ENCODE measurements at regions not wholly inside any gene's neighbourhood (a gene's known extent, or its start where the extent isn't known, plus 50 kb on each side); places are given as distances from the start of the nearest gene placed in this dataset.
"Not testable (repeated sequence)": the region's sequence is repeated elsewhere in the genome, so short reads cannot be mapped to it uniquely, and the experiment has no call there.

GRCh38 chr10:118805146-118805545, 50.4 kb upstream of the CACUL1 start:
- CTCF ChIA-PET, result no interaction called here

DNA sequence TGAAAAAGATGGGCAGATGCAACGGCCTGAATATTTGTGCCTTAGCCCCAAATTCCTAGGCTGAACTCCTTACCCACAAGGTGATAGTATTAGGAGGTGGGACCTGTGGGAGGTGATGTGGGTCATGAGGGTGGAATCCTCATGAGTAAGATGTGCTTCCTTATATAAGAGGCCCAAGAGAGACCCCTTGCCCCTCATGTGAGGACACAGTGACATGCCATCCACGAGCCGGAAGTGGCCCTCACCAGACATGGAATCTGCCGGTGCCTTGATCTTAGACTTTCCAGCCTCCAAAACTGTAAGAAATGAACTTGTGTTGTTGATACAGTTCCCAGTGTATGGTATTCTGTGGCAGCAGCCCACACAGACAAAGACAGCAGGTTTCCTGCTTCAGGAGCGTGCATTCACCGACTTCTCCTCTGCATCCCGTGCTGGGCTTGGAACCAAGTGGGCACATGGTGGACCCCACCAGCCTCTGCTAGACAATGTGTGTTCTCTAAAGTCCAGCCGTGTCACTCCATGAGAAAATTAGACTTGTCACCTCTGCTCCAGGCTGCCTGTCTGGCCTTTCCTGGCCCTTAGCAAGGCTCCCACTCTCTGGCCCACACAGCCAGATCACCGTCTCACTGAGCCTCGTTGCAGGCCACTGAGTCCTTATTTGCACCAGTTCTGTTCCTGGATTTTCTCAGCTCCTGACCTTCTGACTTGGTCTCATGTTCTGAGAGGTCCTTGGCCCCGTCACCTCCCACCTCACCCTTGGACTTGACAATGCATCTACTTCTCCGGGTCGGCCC, 52.9 kb upstream of the CACUL1 start:
- CTCF ChIA-PET, result no interaction called here

More at GRCh38 chr10:118805146-118805545, 50.4 kb upstream of the CACUL1 start:
- Mint-ChIP-seq H3K9me3 (no peaks in the 10 kb centered on the region), H3K4me3 (no peak overlapping the region), H3K36me3 (no peaks in the 10 kb centered on the region), H3K27ac (no peak overlapping the region), H3K27me3 (peaks cover 18% of the 10 kb centered on the region), H3K4me1 (no peaks in the 10 kb centered on the region)
- DNase-seq, result no peak

GRCh38 chr10:118808601-118809356, 54.0 kb upstream of the CACUL1 start:
- Mint-ChIP-seq H3K4me1 (no peaks in the 10 kb centered on the region), H3K27me3 (peaks cover 14% of the 10 kb centered on the region), H3K4me3 (no peak overlapping the region), H3K27ac (no peak overlapping the region), H3K9me3 (no peaks in the 10 kb centered on the region), H3K36me3 (no peaks in the 10 kb centered on the region)
- CTCF ChIA-PET, result no interaction called here
- no peak for DNase-seq

More for the DNA sequence above, 52.9 kb upstream of the CACUL1 start:
- Mint-ChIP-seq H3K4me3 (no peak overlapping the region), H3K4me1 (no peaks in the 10 kb centered on the region), H3K9me3 (no peaks in the 10 kb centered on the region), H3K27ac (no peak overlapping the region), H3K27me3 (peaks cover 14% of the 10 kb centered on the region), H3K36me3 (no peaks in the 10 kb centered on the region)
- DNase-seq, result no peak

DNA sequence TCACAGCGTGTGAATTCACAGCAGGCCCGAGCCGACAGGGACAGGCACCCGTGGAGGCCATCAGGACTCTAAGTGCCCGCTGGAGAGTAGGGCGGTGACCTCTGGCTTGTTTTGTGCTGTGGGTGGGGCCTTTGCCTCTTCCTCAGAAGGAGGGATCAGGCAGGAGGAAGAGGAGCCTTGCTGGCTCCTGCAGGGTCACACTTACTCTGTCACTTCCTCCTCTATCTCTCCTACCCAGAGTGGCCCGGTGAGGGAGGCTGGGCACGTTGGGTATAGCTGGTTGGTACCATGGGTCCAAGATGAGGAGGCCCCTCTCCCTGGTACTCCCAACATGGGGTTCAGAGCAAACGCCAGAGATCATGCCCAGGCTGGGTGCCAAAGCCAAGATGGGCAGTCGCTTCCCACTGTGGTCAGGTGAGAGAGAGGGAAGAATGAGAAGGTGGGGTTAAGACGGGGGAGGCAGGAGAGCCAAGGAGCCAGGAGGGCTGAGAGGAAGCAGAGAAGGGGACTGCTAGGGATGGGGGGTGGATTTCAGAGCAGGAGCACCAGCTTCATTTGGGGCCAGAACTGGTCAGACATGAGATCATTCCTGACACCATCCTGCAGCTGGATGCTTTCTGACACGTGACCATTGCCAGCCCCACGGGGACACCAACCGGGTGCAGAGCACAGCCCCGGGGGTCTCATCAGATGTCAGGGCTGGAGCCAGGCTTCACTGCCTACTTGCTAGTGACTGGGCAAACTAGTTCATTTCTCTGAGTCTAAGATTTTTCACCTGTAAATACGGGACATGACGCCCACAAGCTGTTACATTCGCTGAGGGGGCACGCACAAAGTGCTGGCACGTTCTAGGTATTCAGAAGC, 54.8 kb upstream of the CACUL1 start:
- no peak for DNase-seq
- H3K27ac Mint-ChIP-seq, result no peak overlapping the region
- H3K4me1 Mint-ChIP-seq, result no peaks in the 10 kb centered on the region
- H3K36me3 Mint-ChIP-seq, result no peaks in the 10 kb centered on the region
- H3K4me3 Mint-ChIP-seq, result no peak overlapping the region
- CTCF ChIA-PET, result no interaction called here
- H3K27me3 Mint-ChIP-seq, result peaks cover 14% of the 10 kb centered on the region
- H3K9me3 Mint-ChIP-seq, result no peaks in the 10 kb centered on the region

DNA sequence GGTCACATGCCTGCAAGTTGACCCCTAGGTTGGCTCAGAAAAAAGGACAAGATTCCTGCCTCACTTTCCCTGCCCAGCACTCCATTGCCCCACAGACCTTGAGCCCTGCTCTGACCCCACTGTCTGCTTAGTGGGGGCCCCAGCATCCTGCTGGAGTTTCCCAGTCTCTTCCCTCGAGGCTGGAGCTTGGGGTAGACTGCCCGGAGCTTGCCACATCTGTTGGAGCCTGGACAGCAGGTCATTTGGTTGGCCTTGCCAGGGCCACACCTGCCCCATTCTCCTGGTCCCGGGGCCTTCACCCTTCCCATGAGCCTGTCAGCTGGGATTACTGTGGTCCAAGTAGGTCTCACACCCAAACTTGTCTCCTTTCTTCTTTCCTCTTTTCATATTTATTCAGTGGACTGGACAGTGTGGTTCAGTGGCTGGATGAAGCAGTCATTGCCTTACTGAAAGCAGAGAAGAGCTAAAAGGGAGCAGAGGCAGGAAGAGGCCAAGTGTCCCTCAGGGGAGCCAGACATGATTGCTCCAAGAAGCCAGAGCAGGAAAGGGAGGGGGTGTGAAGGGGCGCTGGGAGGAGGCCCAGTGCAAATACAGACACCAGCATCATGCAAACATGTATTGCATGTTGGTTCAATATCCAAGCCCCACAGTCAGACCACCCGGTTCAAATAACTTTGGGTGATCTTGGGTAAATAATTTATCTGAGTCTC, 56.2 kb upstream of the CACUL1 start:
- Mint-ChIP-seq H3K9me3 (no peaks in the 10 kb centered on the region), H3K27me3 (peaks cover 14% of the 10 kb centered on the region), H3K4me1 (no peaks in the 10 kb centered on the region), H3K4me3 (no peak overlapping the region), H3K36me3 (no peaks in the 10 kb centered on the region), H3K27ac (no peak overlapping the region)
- CTCF ChIA-PET, result no interaction called here
- DNase-seq, result no peak

DNA sequence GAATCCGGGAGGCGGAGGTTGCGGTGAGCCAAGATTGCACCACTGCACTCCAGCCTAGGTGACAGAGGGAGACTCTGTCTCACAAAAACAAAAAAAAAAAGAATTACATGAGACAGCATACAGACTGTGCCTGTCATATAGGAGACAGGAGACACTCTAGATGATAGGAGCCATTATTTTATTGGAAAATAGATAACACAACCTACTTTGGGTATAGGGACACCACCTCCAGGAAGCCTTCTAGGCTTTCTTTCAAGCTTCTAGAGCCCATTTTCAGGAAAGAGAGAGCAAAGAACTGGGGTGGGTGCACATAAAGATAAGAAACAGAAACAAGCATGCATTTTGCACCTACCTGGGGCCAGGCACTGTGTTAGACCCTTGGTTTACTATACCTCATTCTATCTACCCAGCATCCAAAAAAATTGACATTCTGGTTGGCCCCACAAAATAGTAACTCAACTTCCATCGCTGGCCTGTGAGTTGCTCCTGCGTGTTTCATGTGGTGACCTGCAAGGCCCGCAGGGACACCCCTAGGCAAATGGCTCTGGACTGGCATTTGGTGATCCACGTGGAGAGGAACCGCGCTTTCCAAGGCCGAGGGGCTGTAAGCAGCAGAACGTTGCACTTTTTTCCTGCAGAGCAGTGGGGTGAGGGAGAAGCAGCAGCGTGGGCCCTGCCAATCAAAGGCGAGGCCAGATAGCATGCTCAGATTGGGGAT, 57.1 kb upstream of the CACUL1 start:
- no peak overlapping the region for H3K4me3 Mint-ChIP-seq
- H3K27me3 Mint-ChIP-seq, result peaks cover 14% of the 10 kb centered on the region
- H3K9me3 Mint-ChIP-seq, result no peaks in the 10 kb centered on the region
- no peaks in the 10 kb centered on the region for H3K36me3 Mint-ChIP-seq
- H3K4me1 Mint-ChIP-seq, result no peaks in the 10 kb centered on the region
- no peak for DNase-seq
- CTCF ChIA-PET, result no interaction called here
- H3K27ac Mint-ChIP-seq, result no peak overlapping the region

GRCh38 chr10:118812393-118812740, 57.6 kb upstream of the CACUL1 start:
- Mint-ChIP-seq H3K4me1 (no peaks in the 10 kb centered on the region), H3K36me3 (no peaks in the 10 kb centered on the region), H3K9me3 (no peaks in the 10 kb centered on the region), H3K27ac (no peak overlapping the region), H3K27me3 (peaks cover 14% of the 10 kb centered on the region), H3K4me3 (no peak overlapping the region)
- CTCF ChIA-PET, result no interaction called here
- DNase-seq, result no peak

- CTCF ChIA-PET, H3K4me1 Mint-ChIP-seq, DNase-seq, H3K9me3 Mint-ChIP-seq, H3K27ac Mint-ChIP-seq, H3K36me3 Mint-ChIP-seq, H3K4me3 Mint-ChIP-seq: not testable (repeated sequence)
- peaks cover 14% of the 10 kb centered on the region for H3K27me3 Mint-ChIP-seq
Observed at GRCh38 chr10:118813001-118813400, 58.2 kb upstream of the CACUL1 start.

DNA sequence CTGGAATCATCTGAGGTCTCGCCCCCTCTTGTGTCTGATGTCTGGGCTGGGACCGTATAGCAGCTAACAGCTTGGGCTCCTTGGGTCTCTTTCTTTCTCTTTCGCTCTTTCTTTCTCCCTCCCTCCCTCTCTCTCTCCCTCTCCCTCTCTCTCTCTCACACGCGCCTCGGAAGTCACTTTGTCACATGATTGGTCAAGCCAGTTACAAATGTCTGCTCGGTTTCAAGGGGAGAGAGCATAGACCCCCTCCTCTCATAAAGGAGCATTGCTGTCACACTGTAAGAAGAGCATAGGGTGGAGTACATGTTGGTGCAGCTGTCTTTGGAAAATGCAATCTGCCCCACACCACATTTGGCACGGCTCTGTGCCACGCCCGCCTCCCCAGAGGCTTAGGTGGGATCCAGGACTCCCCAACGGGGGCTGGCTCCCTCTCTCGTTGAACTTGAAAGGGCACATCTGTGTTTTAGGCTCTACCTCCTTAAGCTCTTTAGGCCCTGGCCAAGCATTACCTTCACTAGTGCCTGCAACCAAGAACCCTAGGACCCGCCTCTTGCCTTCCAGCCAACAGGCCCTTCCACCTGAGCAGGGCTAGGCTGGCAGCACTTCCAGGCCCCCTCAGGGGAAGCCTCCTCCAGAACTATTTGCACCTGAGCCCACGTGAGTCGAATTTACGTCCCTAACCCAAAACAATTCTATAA, 61.9 kb upstream of the CACUL1 start:
- peaks cover 6% of the 10 kb centered on the region for H3K27me3 Mint-ChIP-seq
- no peaks in the 10 kb centered on the region for H3K9me3 Mint-ChIP-seq
- CTCF ChIA-PET, result interaction anchor here (1.1 kb wide), 1 partner anchor 33 kb away, joined by 3 read pairs; no protein-coding TSS in a partner anchor
- H3K4me1 Mint-ChIP-seq, result no peaks in the 10 kb centered on the region
- no peak overlapping the region for H3K4me3 Mint-ChIP-seq
- no peak for DNase-seq
- H3K36me3 Mint-ChIP-seq, result no peaks in the 10 kb centered on the region
- no peak overlapping the region for H3K27ac Mint-ChIP-seq

DNA sequence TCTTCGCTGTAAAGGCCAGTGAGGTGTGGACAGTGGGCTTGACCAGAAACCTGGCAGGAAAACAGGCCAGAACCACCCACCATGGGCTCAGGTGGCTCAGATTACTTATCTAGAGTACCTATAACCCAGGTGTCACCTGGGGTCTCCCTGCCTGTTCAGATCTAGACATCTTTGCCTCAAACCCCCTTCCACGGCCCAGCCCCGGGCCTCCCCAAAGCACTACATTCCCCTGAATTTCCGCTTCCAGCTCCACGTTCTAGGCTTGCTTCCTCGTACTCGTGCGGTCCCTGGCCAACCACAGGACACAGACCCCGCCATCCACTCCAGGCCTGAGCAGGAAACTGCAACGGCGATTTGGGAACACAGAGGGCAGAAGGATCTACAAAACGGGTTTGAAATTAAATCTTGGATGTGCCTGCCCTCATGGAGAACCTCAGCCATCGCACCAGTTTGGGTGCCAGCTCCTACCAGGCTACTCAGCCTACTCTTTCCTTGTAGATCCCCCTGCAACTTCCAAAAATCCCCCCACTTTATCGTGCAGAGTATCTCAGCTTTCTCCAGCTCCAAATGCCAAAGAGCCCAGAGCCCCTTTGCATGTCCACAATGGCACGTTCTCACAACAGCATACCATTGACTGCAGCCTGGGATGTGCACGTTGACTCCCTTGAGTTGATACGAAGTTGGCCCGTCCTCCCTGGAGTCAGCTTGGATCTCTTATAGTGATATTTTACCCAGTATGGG, 62.7 kb upstream of the CACUL1 start:
- H3K36me3 Mint-ChIP-seq, result no peaks in the 10 kb centered on the region
- CTCF ChIA-PET, result interaction anchor here (1.1 kb wide), 1 partner anchor 33 kb away, joined by 3 read pairs; no protein-coding TSS in a partner anchor

DNA sequence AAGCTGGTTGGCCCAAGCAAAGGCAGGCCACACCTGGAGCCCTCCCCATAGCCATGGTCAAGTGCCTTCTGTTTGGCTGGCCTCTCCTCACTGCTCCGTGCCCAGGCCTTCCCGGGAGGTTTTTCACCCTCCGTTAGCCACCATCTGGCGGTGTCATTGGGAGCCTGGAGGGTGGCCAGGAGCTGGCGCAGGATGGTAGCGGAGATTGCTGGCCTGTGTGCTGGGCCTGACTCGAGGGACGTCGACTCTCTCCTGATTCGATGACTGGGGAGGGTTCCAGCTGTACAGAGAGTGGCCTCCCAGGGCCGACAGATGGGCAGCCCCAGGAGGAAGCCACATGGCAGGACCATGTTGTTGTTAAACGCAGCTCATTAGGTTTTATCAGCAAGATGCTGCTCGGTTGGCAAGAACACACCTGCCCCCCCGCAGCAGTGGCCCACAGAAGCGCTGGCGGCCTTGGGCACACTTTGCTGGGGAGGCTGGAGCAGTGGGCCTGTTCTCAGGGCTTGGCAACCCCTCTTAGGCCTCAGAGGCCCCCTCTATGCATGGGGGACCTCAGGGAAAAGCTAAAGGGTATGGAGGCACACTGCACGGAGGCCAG, 64.0 kb upstream of the CACUL1 start:
- no peak for DNase-seq
- H3K4me3 Mint-ChIP-seq, result no peak overlapping the region
- H3K4me1 Mint-ChIP-seq, result no peaks in the 10 kb centered on the region
- H3K27me3 Mint-ChIP-seq, result no peaks in the 10 kb centered on the region
- H3K9me3 Mint-ChIP-seq, result no peaks in the 10 kb centered on the region
- H3K36me3 Mint-ChIP-seq, result no peaks in the 10 kb centered on the region
- CTCF ChIA-PET, result no interaction called here
- no peak overlapping the region for H3K27ac Mint-ChIP-seq

More for the DNA sequence above, 62.7 kb upstream of the CACUL1 start:
- no peak for DNase-seq
- H3K27ac Mint-ChIP-seq, result no peak overlapping the region
- H3K9me3 Mint-ChIP-seq, result no peaks in the 10 kb centered on the region
- H3K4me3 Mint-ChIP-seq, result no peak overlapping the region
- H3K4me1 Mint-ChIP-seq, result no peaks in the 10 kb centered on the region
- H3K27me3 Mint-ChIP-seq, result peaks cover 1% of the 10 kb centered on the region

GRCh38 chr10:118820326-118821116, 65.8 kb upstream of the CACUL1 start:
- CTCF ChIA-PET, result no interaction called here
- Mint-ChIP-seq H3K36me3 (no peaks in the 10 kb centered on the region), H3K4me3 (no peak overlapping the region), H3K27me3 (no peaks in the 10 kb centered on the region), H3K9me3 (no peaks in the 10 kb centered on the region), H3K4me1 (no peaks in the 10 kb centered on the region), H3K27ac (no peak overlapping the region)
- no peak for DNase-seq
